Upper lobe of right lung (tissue), 1 donor: ENCODE measurements at regions not wholly inside any gene's neighbourhood (a gene's known extent, or its start where the extent isn't known, plus 50 kb on each side); places are given as distances from the start of the nearest gene placed in this dataset.

Experiments used
- ATAC-seq: fragments of 200-7000 bp; cut with Tn5 transposase; one replicate; pipeline ENCODE4 v1.9.1; 2020; ENCODE audit warnings: mild to moderate bottlenecking, moderate library complexity
- DNase-seq: peaks from one replicate; pipeline ENCODE4 v3.0.0-alpha.2; 2020
- H3K27ac ChIP-seq: fragments of 200-600 bp; one replicate; pipeline ENCODE4 v1.8.0; 2022
- H3K27me3 ChIP-seq: fragments of 200-600 bp; one replicate; pipeline ENCODE4 v1.8.0; 2022; ENCODE audit warnings: mild to moderate bottlenecking
- H3K36me3 ChIP-seq: fragments of 200-600 bp; one replicate; pipeline ENCODE4 v1.8.0; 2022
- H3K4me1 ChIP-seq: fragments of 200-600 bp; one replicate; pipeline ENCODE4 v1.8.0; 2022
- H3K4me3 ChIP-seq: fragments of 200-600 bp; one replicate; pipeline ENCODE4 v1.8.0; 2022; ENCODE audit warnings: mild to moderate bottlenecking
- H3K9me3 ChIP-seq: fragments of 200-600 bp; one replicate; pipeline ENCODE4 v1.8.0; 2022
- CTCF ChIP-seq: fragments of 200-600 bp; IDR thresholded peaks from one replicate; pipeline ENCODE4 v1.8.0; 2022; ENCODE audit warnings: antibody characterized with exemption
- intact Hi-C: fragments of 100-400 bp; cut with DNase I; formaldehyde crosslinking; loops from one replicate; pipeline ENCODE4 v1.11.0; 2022
- donor health status: DM: no; HTN: yes; CAD: no; lungs with severe emphysema.

- DNase-seq = no peak
- intact Hi-C loops = no loop called here
Observed at GRCh38 chr4:14800977-14801376, 201.3 kb upstream of the CPEB2 start.

GRCh38 chr4:14802596-14802995 lies 199.7 kb upstream of the CPEB2 start:
- H3K27ac ChIP-seq = no peak overlapping the region
- H3K36me3 ChIP-seq = no peaks in the 10 kb centered on the region
- no peaks in the 10 kb centered on the region for H3K27me3 ChIP-seq
- ATAC-seq = no peak
- H3K4me1 ChIP-seq = no peaks in the 10 kb centered on the region
- no peak overlapping the region for H3K4me3 ChIP-seq
- H3K9me3 ChIP-seq = peaks cover 6% of the 10 kb centered on the region
- intact Hi-C loops = no loop called here
- no peak for DNase-seq
- no peak for TF ChIP-seq CTCF

More at GRCh38 chr4:14800977-14801376, 201.3 kb upstream of the CPEB2 start:
- H3K4me3 ChIP-seq = no peak overlapping the region
- H3K9me3 ChIP-seq = peaks cover 6% of the 10 kb centered on the region
- H3K36me3 ChIP-seq = no peaks in the 10 kb centered on the region
- no peaks in the 10 kb centered on the region for H3K4me1 ChIP-seq
- no peak for ATAC-seq
- no peak overlapping the region for H3K27ac ChIP-seq
- no peaks in the 10 kb centered on the region for H3K27me3 ChIP-seq
- TF ChIP-seq CTCF = no peak

GRCh38 chr4:14807856-14808255 lies 194.4 kb upstream of the CPEB2 start:
- no peak overlapping the region for H3K4me3 ChIP-seq

GRCh38 chr4:14809203-14809602 lies 193.1 kb upstream of the CPEB2 start:
- Histone ChIP-seq H3K36me3 (no peaks in the 10 kb centered on the region), H3K4me1 (no peaks in the 10 kb centered on the region), H3K9me3 (no peaks in the 10 kb centered on the region), H3K4me3 (no peak overlapping the region), H3K27me3 (no peaks in the 10 kb centered on the region), H3K27ac (no peak overlapping the region)
- DNase-seq (no peak), ATAC-seq (no peak)
- no peak for TF ChIP-seq CTCF
- intact Hi-C loops = no loop called here

More at GRCh38 chr4:14807856-14808255, 194.4 kb upstream of the CPEB2 start:
- Histone ChIP-seq H3K4me1 (no peaks in the 10 kb centered on the region), H3K9me3 (no peaks in the 10 kb centered on the region), H3K27ac (no peak overlapping the region), H3K27me3 (no peaks in the 10 kb centered on the region), H3K36me3 (no peaks in the 10 kb centered on the region)
- no peak for ATAC-seq
- intact Hi-C loops = no loop called here
- TF ChIP-seq CTCF = no peak
- no peak for DNase-seq

- intact Hi-C loops = no loop called here
- no peak for ATAC-seq
- Histone ChIP-seq H3K4me1 (no peaks in the 10 kb centered on the region), H3K36me3 (no peaks in the 10 kb centered on the region), H3K4me3 (no peak overlapping the region), H3K27me3 (no peaks in the 10 kb centered on the region), H3K27ac (no peak overlapping the region), H3K9me3 (no peaks in the 10 kb centered on the region)
- no peak for TF ChIP-seq CTCF
- no peak for DNase-seq
Observed at GRCh38 chr4:14810121-14810520, 192.2 kb upstream of the CPEB2 start.

- no peaks in the 10 kb centered on the region for H3K9me3 ChIP-seq
- H3K27me3 ChIP-seq = no peaks in the 10 kb centered on the region
- no peak for TF ChIP-seq CTCF
- H3K4me3 ChIP-seq = no peak overlapping the region
- DNase-seq = no peak
- no peaks in the 10 kb centered on the region for H3K36me3 ChIP-seq
- ATAC-seq = no peak
- intact Hi-C loops = no loop called here
- H3K27ac ChIP-seq = no peak overlapping the region
- no peaks in the 10 kb centered on the region for H3K4me1 ChIP-seq
Observed at GRCh38 chr4:14810568-14810967, 191.7 kb upstream of the CPEB2 start.
